GM19372 (cell line): ENCODE measurements at regions not wholly inside any gene's neighbourhood (a gene's known extent, or its start where the extent isn't known, plus 50 kb on each side); places are given as distances from the start of the nearest gene placed in this dataset.

Experiments
- ATAC-seq: cut with Tn5 transposase; IDR thresholded peaks from one replicate; pipeline ENCODE4 v1.9.1; 2021; ENCODE audit warnings: mild to moderate bottlenecking, low read depth, moderate library complexity; ENCODE audit not compliant: unreplicated experiment

GRCh38 chr2:51170273-51170672, 138.3 kb upstream of the NRXN1 start:
- no peak for ATAC-seq

DNA sequence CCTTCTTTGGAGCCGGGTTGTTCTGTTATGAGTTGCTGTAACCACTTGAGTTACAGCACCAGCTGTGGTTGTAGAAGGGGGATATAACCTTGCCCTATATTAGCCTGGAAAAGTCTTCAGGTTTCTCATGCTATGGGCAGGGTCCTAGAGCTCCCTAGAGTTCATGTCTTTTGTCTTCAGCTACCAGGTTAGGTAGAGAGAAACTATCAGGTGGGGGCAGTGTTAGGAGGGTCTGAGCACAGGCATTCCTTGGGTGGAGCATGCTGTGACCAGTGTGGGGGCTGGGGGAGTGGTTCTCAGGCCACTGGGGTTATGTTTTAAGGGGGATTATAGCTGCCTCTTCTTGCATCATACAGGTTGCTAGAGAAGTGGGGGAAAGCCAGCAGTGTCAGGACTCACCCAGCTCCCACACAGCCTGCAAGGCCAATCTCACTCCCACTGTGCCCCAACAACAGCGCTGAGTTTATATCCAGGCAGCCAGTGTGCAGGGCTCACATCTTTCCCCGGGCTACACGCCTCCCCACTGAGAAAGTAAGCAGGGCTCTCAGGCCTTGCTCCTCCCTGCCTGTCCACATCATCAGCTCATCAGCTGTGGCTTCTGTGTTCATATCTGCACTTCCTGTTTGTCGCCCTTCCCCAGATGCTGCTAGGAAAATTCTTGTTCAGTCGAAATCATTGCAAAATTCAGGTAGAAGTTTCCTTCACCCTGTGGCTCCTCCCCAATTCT, 133.8 kb upstream of the NRXN1 start:
- no peak for ATAC-seq

- no peak for ATAC-seq
Measured at GRCh38 chr2:51158251-51158650, 126.3 kb upstream of the NRXN1 start.

DNA sequence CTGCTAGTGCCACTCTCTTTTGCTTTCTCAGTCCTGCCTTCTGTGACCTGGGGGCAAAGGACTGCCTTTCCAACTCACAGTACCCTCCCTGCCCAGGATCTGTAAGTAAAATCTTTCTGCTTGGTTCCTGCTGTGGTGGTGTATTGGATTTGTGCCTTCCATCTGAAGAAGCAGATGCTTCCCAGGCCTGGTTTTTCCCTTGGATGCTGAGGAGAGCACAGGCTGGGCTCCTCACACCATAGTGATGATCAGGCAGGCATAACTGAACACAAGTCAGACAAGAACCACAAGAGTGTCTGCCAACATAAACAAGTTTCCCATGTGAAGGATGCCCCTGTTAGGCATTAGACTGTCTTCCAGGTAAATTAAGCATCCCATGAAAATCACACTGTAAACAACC, 121.3 kb upstream of the NRXN1 start:
- no peak for ATAC-seq

- ATAC-seq, result no peak
Measured at GRCh38 chr2:51151490-51152140, 119.7 kb upstream of the NRXN1 start.

- ATAC-seq, result no peak
Measured at GRCh38 chr2:51149725-51150124, 117.8 kb upstream of the NRXN1 start.

DNA sequence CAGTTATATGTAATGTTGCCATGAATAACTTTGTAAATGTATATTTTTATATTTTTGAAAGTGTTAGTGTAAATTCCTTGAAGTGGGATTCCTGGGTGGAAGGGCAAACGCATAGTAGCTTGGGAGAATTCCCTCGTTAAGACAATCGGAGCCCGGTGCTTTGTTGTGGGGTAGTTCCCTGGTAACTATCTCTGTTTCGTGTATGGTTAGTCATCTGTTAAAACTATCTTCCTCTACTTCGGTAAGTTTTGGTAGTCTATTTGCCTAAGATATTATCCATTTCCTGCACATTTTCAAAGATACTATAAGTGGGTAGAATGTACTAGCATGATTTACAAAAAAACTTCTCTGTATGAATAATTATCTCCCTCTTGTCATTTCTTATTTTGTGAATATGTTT, 113.8 kb upstream of the NRXN1 start:
- no peak for ATAC-seq

DNA sequence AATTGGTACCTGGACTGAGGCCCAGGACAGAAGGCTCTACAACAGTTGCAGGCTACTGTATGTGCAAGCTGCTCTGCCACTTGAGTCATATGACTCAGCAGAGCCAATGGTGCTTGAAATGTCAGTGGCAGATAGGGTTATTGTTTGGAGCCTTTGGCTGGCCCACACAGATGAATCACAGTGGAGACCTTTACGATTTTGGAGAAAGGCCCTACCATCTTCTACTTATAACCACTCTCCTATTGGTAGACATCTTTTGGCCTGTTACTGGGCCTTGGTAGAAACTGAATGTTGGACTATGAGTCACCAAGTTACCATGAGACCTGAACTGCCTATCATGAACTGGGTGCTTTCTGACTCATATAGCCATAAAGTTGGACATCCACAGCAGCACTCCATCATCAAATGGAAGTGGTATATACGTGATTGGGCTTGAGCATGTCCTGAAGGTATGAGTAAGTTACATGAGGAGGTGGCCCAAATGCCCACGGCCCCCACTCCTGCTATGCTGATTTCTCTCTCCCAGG, 88.9 kb upstream of the NRXN1 start:
- no peak for ATAC-seq

DNA sequence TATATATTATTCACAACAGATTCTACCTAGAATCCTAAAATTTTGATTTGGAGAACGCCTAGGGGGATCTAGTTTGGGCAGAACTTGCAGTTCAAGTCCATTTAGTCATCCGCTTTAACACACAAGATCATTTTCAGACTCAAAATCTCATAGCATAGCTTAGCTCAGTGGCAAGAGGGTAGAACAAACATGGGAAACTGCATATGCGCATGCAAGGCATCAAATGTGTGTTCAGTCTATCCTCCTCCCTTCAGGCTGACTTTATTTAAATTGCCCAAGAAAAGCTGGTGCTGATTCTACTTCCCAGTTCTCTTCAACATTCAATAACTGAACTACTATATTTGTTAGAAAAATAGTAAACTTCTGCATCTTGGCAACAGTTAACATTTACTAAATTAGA, 79.6 kb upstream of the NRXN1 start:
- no peak for ATAC-seq

GRCh38 chr2:51108794-51109193, 76.9 kb upstream of the NRXN1 start:
- ATAC-seq, result no peak

DNA sequence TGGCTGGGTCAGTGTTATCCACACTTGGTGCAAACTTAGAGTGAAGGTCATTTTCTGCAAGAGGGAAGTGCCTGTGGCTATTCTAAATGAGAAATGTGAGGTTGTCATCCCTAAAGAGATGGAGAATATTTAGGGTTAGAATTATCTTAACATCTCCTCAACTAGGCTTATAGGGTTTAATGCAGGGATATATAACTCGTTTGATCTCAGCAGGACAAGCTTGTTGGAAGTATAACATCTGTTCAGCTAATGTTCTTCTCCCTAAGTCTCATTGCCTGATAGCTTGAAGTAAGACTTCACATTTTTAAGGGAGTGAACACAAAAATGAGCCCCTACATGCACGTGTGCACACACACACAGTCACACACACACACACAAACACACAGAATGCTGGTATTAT, 75.9 kb upstream of the NRXN1 start:
- ATAC-seq, result no peak

GRCh38 chr2:51105811-51106210, 73.9 kb upstream of the NRXN1 start:
- ATAC-seq, result no peak

DNA sequence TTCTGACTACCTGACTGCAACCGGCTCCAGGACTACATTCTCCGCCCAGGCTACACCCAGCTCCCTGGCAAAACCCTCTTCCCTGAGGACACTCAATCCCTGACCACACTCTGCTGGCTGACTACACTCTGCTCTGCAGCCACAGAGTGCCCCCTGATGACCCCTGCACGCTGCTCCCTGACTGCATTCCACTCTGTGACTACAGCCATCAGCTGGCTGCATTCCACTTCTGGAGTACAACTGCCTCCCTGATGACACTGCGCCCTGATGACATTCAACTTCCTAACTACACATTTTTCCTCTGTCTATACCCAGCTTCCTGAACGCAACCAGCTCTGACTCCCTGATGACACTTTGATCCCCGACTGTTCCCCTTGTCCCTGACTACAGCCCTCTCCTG, 71.3 kb upstream of the NRXN1 start:
- no peak for ATAC-seq

GRCh38 chr2:51093016-51093415, 61.1 kb upstream of the NRXN1 start:
- no peak for ATAC-seq

- ATAC-seq, result no peak
Measured at GRCh38 chr2:51085420-51086068, 53.6 kb upstream of the NRXN1 start.

- ATAC-seq, result no peak
Measured at GRCh38 chr2:51084750-51085149, 52.8 kb upstream of the NRXN1 start.
